PC-9 (cell line): ENCODE measurements at regions not wholly inside any gene's neighbourhood (a gene's known extent, or its start where the extent isn't known, plus 50 kb on each side); places are given as distances from the start of the nearest gene placed in this dataset.

Source experiments
- BruUV-seq: library from RNA; stranded (reverse); fragments of 400-500 nt; replicated peaks from 2 replicates; lab custom pipeline; 2021; lab: Mats Ljungman, UMichigan
- CTCF ChIA-PET: fragments of 300-600 bp; sonication (Branson Sonifier 250); formaldehyde crosslinking; loops from one replicate; lab custom pipeline; 2022; ENCODE audit warnings: antibody characterized with exemption; lab: Charles Lee
- POLR2A ChIA-PET: fragments of 300-600 bp; sonication (Branson Sonifier 250); formaldehyde crosslinking; loops from one replicate; lab custom pipeline; 2022; ENCODE audit warnings: antibody characterized with exemption; ENCODE audit not compliant: unreplicated experiment; lab: Charles Lee
- DNase-seq, 2 experiments: peaks; one replicate each; pipeline versions ENCODE4 v3.0.0 to v3.0.0-alpha.2; 2015 to 2022; ENCODE audit warnings: mixed read lengths in 1 of 2
- H2AFZ ChIP-seq: fragments of 200-600 bp; sonication (generic); 2 replicates; pipeline ENCODE4 v1.8.1; 2017; ENCODE audit warnings: antibody characterized with exemption
- H3F3A ChIP-seq: fragments of 200-600 bp; sonication (generic); 2 replicates; pipeline ENCODE4 v1.8.1; 2017; ENCODE audit warnings: antibody characterized with exemption, mild to moderate bottlenecking, low read depth; ENCODE audit not compliant: insufficient read depth
- H3K27ac ChIP-seq: fragments of 200-600 bp; sonication (generic); 2 replicates; pipeline ENCODE4 v1.6.1; 2016; ENCODE audit warnings: mixed run types
- H3K27me3 ChIP-seq: fragments of 200-600 bp; sonication (generic); 2 replicates; pipeline ENCODE4 v1.6.1; 2016; ENCODE audit warnings: low read depth, mixed run types; ENCODE audit not compliant: insufficient read depth
- H3K36me3 ChIP-seq: fragments of 200-600 bp; sonication (generic); 2 replicates; pipeline ENCODE4 v1.6.1; 2016; ENCODE audit warnings: low read depth, mixed run types
- H3K4me1 ChIP-seq: fragments of 200-600 bp; sonication (generic); replicated peaks from 2 replicates; pipeline ENCODE4 v1.6.1; 2016; ENCODE audit warnings: mixed run types; ENCODE audit not compliant: insufficient read depth
- H3K4me2 ChIP-seq: fragments of 200-600 bp; sonication (generic); 2 replicates; pipeline ENCODE4 v1.6.1; 2017; ENCODE audit warnings: mixed run types
- H3K4me3 ChIP-seq: fragments of 200-600 bp; sonication (generic); 2 replicates; pipeline ENCODE4 v1.6.1; 2016; ENCODE audit warnings: mixed run types
- H3K79me2 ChIP-seq: fragments of 200-600 bp; sonication (generic); 2 replicates; pipeline ENCODE4 v1.6.1; 2017; ENCODE audit warnings: low read depth, mixed run types
- H3K9me2 ChIP-seq: fragments of 200-600 bp; sonication (generic); 2 replicates; pipeline ENCODE4 v1.8.1; 2017; ENCODE audit warnings: mild to moderate bottlenecking; ENCODE audit not compliant: insufficient read depth
- H3K9me3 ChIP-seq: fragments of 200-600 bp; sonication (generic); 2 replicates; pipeline ENCODE4 v1.8.1; 2016; ENCODE audit warnings: low read depth; ENCODE audit not compliant: insufficient read depth
- H4K20me1 ChIP-seq: fragments of 200-600 bp; sonication (generic); 2 replicates; pipeline ENCODE4 v1.8.1; 2017; ENCODE audit not compliant: insufficient read depth
- CTCF ChIP-seq: fragments of 200-600 bp; sonication (generic); conservative IDR thresholded peaks from 2 replicates; pipeline ENCODE4 v1.6.1; 2017; ENCODE audit warnings: mixed run types, antibody characterized with exemption, mild to moderate bottlenecking, moderate library complexity
- EZH2 ChIP-seq: fragments of 200-600 bp; sonication (generic); IDR thresholded peaks from 2 replicates; pipeline ENCODE4 v1.8.0; 2017; ENCODE audit warnings: antibody characterized with exemption, low read depth
- intact Hi-C: fragments of 100-400 bp; cut with micrococcal nuclease; formaldehyde crosslinking; loops from one replicate; pipeline ENCODE4 v1.10.0; 2022; ENCODE audit not compliant: unreplicated experiment

GRCh38 chr19:31784671-31785101 is 435.4 kb upstream of the TSHZ3 start:
- H3K36me3 ChIP-seq, result no peaks in the 10 kb centered on the region
- H3K4me1 ChIP-seq, result no peaks in the 10 kb centered on the region
- H3K27me3 ChIP-seq, result peaks cover 24% of the 10 kb centered on the region; the same call in 1 of the 2 replicates
- ChIA-PET POLR2A (no interaction called here), CTCF (no interaction called here)
- no peaks in the 10 kb centered on the region for H4K20me1 ChIP-seq
- H3F3A ChIP-seq, result no peaks in the 10 kb centered on the region
- no peak overlapping the region for H3K27ac ChIP-seq
- H3K4me3 ChIP-seq, result no peak overlapping the region
- no TSS peak for BruUV-seq
- no peaks in the 10 kb centered on the region for H3K9me3 ChIP-seq
- no peaks in the 10 kb centered on the region for H3K9me2 ChIP-seq
- DNase-seq, result no peak
- no peaks in the 10 kb centered on the region for H3K79me2 ChIP-seq
- intact Hi-C loops, result no loop called here
- no peak for TF ChIP-seq EZH2
- no peak for TF ChIP-seq CTCF
- H2AFZ ChIP-seq, result no peak overlapping the region
- H3K4me2 ChIP-seq, result no peak overlapping the region

GRCh38 chr19:31801611-31802010 is 452.4 kb upstream of the TSHZ3 start:
- TF ChIP-seq EZH2 (no peak), CTCF (no peak)
- ChIA-PET POLR2A (no interaction called here), CTCF (no interaction called here)
- intact Hi-C loops, result no loop called here
- no peak for DNase-seq
- Histone ChIP-seq H3K9me3 (no peaks in the 10 kb centered on the region), H3K36me3 (no peaks in the 10 kb centered on the region), H2AFZ (no peak overlapping the region), H3K4me3 (no peak overlapping the region), H3K4me1 (no peaks in the 10 kb centered on the region), H3F3A (no peaks in the 10 kb centered on the region), H3K9me2 (no peaks in the 10 kb centered on the region), H4K20me1 (no peaks in the 10 kb centered on the region), H3K27me3 (0 out of 2 replicates have a peak, but pooled peaks cover 8% of the 10 kb centered on the region), H3K27ac (no peak overlapping the region), H3K4me2 (no peak overlapping the region), H3K79me2 (no peaks in the 10 kb centered on the region)
- no TSS peak for BruUV-seq

- Histone ChIP-seq H3K4me3 (no peak overlapping the region), H2AFZ (no peak overlapping the region), H3K27me3 (0 out of 2 replicates have a peak, but pooled peaks cover 8% of the 10 kb centered on the region), H3K9me2 (no peaks in the 10 kb centered on the region), H3F3A (no peaks in the 10 kb centered on the region), H3K79me2 (no peaks in the 10 kb centered on the region), H3K4me1 (no peaks in the 10 kb centered on the region), H4K20me1 (no peaks in the 10 kb centered on the region), H3K27ac (no peak overlapping the region), H3K36me3 (no peaks in the 10 kb centered on the region), H3K4me2 (no peak overlapping the region), H3K9me3 (no peaks in the 10 kb centered on the region)
- TF ChIP-seq CTCF (no peak), EZH2 (no peak)
- ChIA-PET CTCF (no interaction called here), POLR2A (no interaction called here)
- intact Hi-C loops, result no loop called here
- no peak for DNase-seq
- no TSS peak for BruUV-seq
Measured at GRCh38 chr19:31803835-31804446, 454.7 kb upstream of the TSHZ3 start.
